ENCODE measurements at regions not wholly inside any gene's neighbourhood (a gene's known extent, or its start where the extent isn't known, plus 50 kb on each side); places are given as distances from the start of the nearest gene placed in this dataset.

- no peaks in the 10 kb centered on the region for H3K36me3 ChIP-seq
- no peak overlapping the region for H3K27ac ChIP-seq
- H3K27me3 ChIP-seq = no peaks in the 10 kb centered on the region
- intact Hi-C loops (cut with DNase I) = no loop called here
- TF ChIP-seq POLR2A (IDR thresholded peaks at IDR 0.05) = no peak
- TF ChIP-seq POLR2AphosphoS5 (IDR thresholded peaks at IDR 0.05; ENCODE audit: insufficient read depth in 1 of 2, low read depth in 1 of 2) = no peak
- TF ChIP-seq CTCF (IDR thresholded peaks at IDR 0.05) = no peak
- no peak overlapping the region for H3K4me3 ChIP-seq
- H3K4me1 ChIP-seq = no peaks in the 10 kb centered on the region
- DNase-seq (ENCODE audit: extremely low spot score in 2 of 2) = no peak
- no peaks in the 10 kb centered on the region for H3K9me3 ChIP-seq
Measured at GRCh38 chr6:9537381-9537780, 877.5 kb downstream of the TFAP2A start.

- no peak overlapping the region for H3K4me3 ChIP-seq
- no peak for TF ChIP-seq POLR2A (IDR thresholded peaks at IDR 0.05)
- no peak for TF ChIP-seq CTCF (IDR thresholded peaks at IDR 0.05)
- TF ChIP-seq POLR2AphosphoS5 (IDR thresholded peaks at IDR 0.05; ENCODE audit: insufficient read depth in 1 of 2, low read depth in 1 of 2) = no peak
- no peaks in the 10 kb centered on the region for H3K9me3 ChIP-seq
- H3K4me1 ChIP-seq = no peaks in the 10 kb centered on the region
- intact Hi-C loops (cut with DNase I) = no loop called here
- no peaks in the 10 kb centered on the region for H3K27me3 ChIP-seq
- no peak for DNase-seq (ENCODE audit: extremely low spot score in 2 of 2)
- no peak overlapping the region for H3K27ac ChIP-seq
- H3K36me3 ChIP-seq = no peaks in the 10 kb centered on the region
Measured at GRCh38 chr6:9535106-9535505, 879.8 kb downstream of the TFAP2A start.

GRCh38 chr6:9532621-9533557 lies 882.0 kb downstream of the TFAP2A start:
- intact Hi-C loops (cut with DNase I) = no loop called here
- H3K4me3 ChIP-seq = no peak overlapping the region
- no peaks in the 10 kb centered on the region for H3K27me3 ChIP-seq
- no peaks in the 10 kb centered on the region for H3K4me1 ChIP-seq
- H3K36me3 ChIP-seq = no peaks in the 10 kb centered on the region
- TF ChIP-seq CTCF (IDR thresholded peaks at IDR 0.05) (no peak), POLR2A (IDR thresholded peaks at IDR 0.05) (no peak), POLR2AphosphoS5 (IDR thresholded peaks at IDR 0.05; ENCODE audit: insufficient read depth in 1 of 2, low read depth in 1 of 2) (peak in 1 of 2 donors; percentile 26)
- DNase-seq (ENCODE audit: extremely low spot score in 2 of 2) = no peak
- no peak overlapping the region for H3K27ac ChIP-seq
- no peaks in the 10 kb centered on the region for H3K9me3 ChIP-seq

- no peak overlapping the region for H3K4me3 ChIP-seq
- no peak for TF ChIP-seq POLR2AphosphoS5 (IDR thresholded peaks at IDR 0.05; ENCODE audit: insufficient read depth in 1 of 2, low read depth in 1 of 2)
- no peak for TF ChIP-seq POLR2A (IDR thresholded peaks at IDR 0.05)
- no peak for TF ChIP-seq CTCF (IDR thresholded peaks at IDR 0.05)
- no peaks in the 10 kb centered on the region for H3K9me3 ChIP-seq
- H3K27me3 ChIP-seq = no peaks in the 10 kb centered on the region
- H3K36me3 ChIP-seq = no peaks in the 10 kb centered on the region
- intact Hi-C loops (cut with DNase I) = no loop called here
- no peak for DNase-seq (ENCODE audit: extremely low spot score in 2 of 2)
- no peaks in the 10 kb centered on the region for H3K4me1 ChIP-seq
- no peak overlapping the region for H3K27ac ChIP-seq
Measured at GRCh38 chr6:9527679-9528286, 887.1 kb downstream of the TFAP2A start.

- H3K9me3 ChIP-seq = no peaks in the 10 kb centered on the region
- no peak for TF ChIP-seq CTCF (IDR thresholded peaks at IDR 0.05)
- no peak for TF ChIP-seq POLR2AphosphoS5 (IDR thresholded peaks at IDR 0.05; ENCODE audit: insufficient read depth in 1 of 2, low read depth in 1 of 2)
- TF ChIP-seq POLR2A (IDR thresholded peaks at IDR 0.05) = no peak
- no peak for DNase-seq (ENCODE audit: extremely low spot score in 2 of 2)
- no peaks in the 10 kb centered on the region for H3K4me1 ChIP-seq
- H3K4me3 ChIP-seq = no peak overlapping the region
- no peaks in the 10 kb centered on the region for H3K36me3 ChIP-seq
- no peaks in the 10 kb centered on the region for H3K27me3 ChIP-seq
- no peak overlapping the region for H3K27ac ChIP-seq
- intact Hi-C loops (cut with DNase I) = no loop called here
Measured at GRCh38 chr6:9523462-9523861, 891.4 kb downstream of the TFAP2A start.

Measured in vagina (tissue), 2 donors.